DMS 273 treated with DMSO at 0.1 percent for 48 hours (cell line): ENCODE measurements at regions not wholly inside any gene's neighbourhood (a gene's known extent, or its start where the extent isn't known, plus 50 kb on each side); places are given as distances from the start of the nearest gene placed in this dataset.

Experiments used
- DNase-seq: peaks from one replicate; lab custom pipeline; 2025; lab: John Stamatoyannopoulos, UW

DNA sequence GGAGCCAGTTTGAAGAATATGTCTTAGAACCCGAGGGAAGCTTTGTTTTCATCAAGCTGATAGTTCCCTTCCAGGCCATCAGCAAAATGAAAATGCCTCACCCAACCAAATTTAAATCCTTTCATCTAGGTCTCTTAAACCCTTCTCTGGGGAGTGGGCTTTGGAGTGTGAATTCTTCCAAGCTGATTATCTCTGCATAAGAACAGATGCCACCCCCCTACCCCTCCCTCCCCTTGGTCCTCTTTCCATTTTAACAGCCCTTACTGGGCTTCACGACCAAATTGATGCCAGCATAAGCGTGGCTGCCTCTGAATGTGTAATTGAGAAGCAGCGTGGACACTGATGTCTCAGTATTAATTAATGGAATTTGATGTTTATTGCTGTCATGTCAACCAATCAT, 509.7 kb upstream of the CLINT1 start:
- DNase-seq: no peak

GRCh38 chr5:158364367-158364766, 505.4 kb upstream of the CLINT1 start:
- no peak for DNase-seq

GRCh38 chr5:158354958-158355357, 496.0 kb upstream of the CLINT1 start:
- no peak for DNase-seq

DNA sequence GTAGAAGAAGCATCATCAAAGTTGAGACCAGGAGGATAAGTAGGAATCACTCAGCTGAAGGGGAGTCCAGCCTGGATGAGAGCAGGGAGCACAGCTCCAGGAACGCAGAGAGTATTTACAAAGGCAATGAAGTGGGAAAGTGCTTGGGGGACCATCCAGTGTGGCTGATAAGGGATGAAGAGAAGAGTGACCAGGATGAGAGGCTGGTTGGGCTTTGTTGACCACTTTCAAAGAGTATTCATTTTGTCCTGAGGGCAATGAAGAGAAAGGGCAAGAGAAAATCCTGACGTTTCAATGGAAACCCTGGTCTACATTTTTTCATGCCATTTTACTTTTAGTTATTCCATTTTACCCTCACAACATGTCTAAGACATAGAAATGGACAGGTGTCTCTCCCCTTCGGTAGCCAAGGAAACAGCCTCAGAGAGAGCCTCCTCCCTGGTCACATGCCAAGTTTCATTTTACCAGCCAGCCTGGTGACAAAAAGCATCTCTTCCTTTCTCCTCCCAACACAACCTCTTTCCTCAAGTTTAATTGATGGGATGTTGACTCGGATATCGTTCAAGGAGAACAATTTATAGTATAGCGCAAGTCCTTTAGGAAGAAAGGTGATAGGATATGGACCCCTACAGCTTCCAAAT, 492.7 kb upstream of the CLINT1 start:
- no peak for DNase-seq

- DNase-seq: no peak
Measured at GRCh38 chr5:158349987-158350386, 491.0 kb upstream of the CLINT1 start.

DNA sequence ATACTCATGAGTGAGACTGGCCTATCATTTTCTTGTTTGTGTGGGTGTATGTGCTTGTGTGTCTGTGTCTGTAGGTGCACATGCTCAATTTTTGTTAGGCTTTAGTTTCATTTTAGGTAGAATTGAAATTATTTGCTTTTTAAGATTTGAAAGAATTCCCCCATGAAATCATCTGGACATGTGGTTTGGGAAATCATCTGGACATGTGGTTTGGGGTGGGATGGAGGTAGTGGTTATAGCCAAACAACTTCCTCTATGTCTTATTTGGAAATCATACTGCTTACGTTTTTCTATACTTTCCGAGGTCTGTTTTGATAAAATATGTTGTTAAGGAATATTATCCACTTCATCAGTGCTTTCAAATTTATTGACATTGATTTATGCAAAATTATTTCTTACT, 485.4 kb upstream of the CLINT1 start:
- no peak for DNase-seq

- no peak for DNase-seq
Measured at GRCh38 chr5:158340608-158341007, 481.7 kb upstream of the CLINT1 start.

GRCh38 chr5:158326256-158326655, 467.3 kb upstream of the CLINT1 start:
- DNase-seq: no peak

GRCh38 chr5:158324236-158324635, 465.3 kb upstream of the CLINT1 start:
- no peak for DNase-seq

GRCh38 chr5:158322620-158323019, 463.7 kb upstream of the CLINT1 start:
- DNase-seq: no peak

DNA sequence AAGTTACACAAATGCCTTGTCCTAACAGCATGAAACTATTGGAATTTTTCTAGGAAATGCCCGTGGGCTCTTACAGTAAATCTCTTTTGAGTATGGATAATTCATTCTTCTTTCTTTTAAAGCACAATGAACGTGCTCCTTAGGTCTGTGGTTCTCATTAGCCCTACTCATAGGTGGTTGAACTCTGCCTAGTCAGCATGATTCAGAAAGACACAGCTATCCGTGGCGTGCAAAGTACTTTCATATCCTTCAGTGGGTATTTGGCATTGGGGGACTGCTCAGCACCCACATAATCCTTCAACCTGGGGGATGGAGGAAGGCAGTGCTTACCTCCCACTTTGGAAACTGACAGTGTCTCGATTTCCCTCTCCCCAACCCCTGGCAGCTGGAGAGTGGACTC, 462.0 kb upstream of the CLINT1 start:
- no peak for DNase-seq

DNA sequence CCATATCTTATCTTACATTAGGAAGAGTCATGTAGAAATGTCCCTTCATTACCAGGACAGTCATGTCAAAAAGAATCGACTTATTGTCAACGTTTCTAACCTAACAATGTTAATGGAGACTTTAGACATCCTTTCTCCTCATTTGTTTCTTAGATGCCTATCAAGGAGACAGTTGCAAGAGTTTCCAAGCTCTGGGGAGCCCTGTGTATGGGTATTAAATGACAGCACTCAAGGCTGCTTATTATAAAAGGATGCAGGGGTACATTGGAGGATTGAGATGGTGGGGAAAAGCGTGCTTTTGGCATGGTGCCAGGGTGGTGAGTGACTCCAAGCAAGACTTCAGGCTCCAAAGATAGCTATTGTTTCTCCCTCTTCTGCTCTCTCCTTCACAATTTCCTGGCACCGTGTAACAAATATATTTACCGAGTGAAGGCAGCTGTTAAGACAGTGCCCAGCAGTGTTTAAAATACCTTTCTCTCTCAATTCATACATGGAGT, 461.3 kb upstream of the CLINT1 start:
- DNase-seq: no peak

DNA sequence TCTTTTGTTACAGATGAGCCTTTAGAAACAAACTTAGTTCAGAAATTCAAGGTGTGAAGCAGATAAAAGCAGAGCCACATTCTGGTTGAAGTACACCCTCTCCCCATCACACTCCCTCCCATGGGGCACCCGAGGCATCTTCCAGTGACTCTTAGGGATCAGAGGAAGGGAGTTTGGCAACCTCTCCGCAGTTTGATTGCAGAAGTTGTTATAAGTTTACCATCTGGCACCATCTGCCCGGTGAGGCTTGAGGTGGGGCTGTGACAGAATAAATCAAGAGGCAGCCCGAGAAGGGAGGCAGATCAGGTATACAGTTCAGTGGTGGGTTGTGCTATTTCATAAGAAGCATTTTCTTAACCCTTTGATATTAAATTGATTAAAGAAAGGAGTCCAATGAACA, 458.6 kb upstream of the CLINT1 start:
- DNase-seq: peak; percentile 92

GRCh38 chr5:158313733-158314464, 455.0 kb upstream of the CLINT1 start:
- DNase-seq: peak; percentile 86

DNA sequence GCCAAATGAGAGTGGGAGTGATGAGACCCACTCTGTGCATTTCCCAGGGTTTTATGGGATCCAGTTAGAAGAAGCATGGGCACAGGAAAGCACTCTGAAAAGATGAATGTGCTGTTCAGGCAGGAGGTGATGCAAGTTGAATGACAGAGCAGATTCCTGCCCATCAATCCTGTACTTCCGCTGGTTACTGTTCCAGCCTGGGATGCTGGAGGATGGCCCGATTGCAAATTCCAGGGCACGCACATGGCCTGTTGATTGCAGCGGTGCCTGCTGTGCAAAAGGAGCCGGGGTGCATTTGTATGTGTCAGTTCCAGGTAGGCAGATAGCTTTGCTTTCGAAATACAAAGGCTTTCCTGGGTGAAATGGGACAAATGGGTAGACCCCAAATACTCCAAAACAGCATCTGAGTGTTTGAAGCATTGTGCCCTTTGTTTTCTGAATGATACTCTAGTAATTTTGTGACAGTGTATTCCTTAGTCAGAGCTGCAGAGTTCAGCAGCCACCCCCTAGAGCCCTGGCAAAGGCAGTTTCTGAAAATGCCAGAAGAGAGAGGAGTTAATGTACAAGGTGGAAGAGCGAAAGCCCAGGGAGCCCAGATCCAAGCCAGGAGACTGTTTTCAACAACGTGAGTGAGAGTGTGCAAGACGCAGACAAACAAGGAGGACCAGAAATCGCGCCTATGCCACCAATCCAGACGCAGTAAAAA, 454.2 kb upstream of the CLINT1 start:
- no peak for DNase-seq

GRCh38 chr5:158309088-158309807, 450.3 kb upstream of the CLINT1 start:
- DNase-seq: no peak

DNA sequence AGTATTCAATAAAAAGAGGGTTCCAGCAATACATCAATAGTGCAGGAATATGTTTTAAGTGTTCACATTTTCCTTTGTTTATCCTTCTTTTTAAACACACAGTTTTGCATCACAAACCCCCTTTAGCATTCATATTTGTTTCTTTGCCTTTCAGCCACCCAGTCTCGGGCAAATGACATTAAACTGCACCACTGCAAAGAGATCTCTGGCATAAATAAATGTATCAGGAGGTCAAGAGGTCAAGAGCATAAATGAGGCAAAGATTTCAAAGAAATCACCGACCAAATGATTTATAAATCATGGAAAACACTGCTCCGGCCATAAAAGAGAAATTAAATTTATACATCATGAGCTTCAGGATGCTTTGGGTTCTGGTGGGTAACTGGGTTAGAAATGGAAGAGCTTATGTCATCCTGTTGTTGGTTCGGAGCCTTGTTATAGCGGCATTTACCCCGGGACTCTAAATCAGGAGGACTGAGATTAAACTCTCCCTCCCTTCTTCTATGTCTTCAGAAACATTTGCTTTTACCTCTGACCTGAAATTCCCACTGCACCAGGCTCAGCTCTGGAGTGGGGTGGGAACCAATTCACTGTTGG, 449.6 kb upstream of the CLINT1 start:
- DNase-seq: no peak

DNA sequence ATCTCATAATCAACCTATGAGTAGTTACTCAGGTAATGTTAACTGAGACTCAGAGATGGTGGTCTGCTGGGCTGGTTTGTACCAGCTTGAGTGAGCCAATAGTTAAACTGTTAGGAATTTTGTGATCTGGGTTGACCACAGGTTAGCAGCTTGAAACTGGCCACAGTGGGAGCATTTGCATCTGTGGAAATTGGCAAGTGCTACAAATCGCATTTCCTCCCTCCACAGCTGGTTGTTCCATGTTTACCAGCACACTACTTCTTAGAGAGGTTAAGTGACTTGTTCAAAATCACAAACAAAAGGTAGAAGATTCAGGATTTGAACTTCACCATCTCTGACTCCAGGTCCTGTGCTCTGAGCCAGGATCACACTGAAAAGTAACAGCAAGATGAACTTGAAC, 446.9 kb upstream of the CLINT1 start:
- DNase-seq: no peak

GRCh38 chr5:158304607-158305006, 445.7 kb upstream of the CLINT1 start:
- no peak for DNase-seq

DNA sequence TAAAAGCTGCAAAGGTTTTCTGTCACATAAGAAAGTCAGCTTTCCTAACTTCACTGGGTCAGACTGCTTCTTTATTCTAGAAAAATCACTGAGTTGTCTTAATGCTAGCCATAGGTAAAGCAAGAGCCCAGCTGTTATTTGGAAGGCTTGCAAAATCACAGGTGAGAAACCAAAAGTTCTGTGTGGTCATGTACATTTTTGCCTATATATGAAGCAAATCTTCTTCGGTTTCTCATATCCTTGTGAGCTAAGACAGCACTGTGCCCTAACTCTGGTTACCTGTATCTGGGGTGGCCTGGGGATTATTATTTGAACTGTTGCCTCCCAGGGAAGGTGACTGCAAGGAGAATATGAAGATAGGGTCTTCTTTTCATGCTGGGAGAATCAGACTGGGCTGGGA, 444.9 kb upstream of the CLINT1 start:
- DNase-seq: no peak

DNA sequence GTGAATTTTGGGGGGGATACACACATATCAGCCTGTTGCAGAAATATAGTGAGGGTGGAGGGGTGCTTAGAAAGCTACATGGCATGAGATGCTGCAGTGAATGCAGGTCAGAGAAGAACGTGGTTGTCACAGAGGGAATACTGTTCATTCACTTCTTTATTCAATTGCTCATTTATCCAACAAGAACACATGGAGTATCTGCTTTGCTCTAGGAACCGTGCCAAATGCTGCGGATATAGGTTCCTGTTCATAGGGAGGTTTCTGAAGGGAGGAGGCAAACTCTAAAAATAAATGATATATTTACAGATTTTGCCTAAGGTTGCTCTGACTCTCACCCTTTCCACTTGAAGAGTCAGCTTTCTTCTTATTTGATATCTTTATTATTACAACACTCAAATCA, 444.3 kb upstream of the CLINT1 start:
- no peak for DNase-seq

GRCh38 chr5:158302029-158302428, 443.1 kb upstream of the CLINT1 start:
- no peak for DNase-seq
